Activated CD4-positive, CD25-positive, alpha-beta regulatory T cell treated with anti-CD3 and anti-CD28 coated beads, Interleukin-2, amount 50 U/mL, for 16 hours (primary cell): ENCODE measurements at regions not wholly inside any gene's neighbourhood (a gene's known extent, or its start where the extent isn't known, plus 50 kb on each side); places are given as distances from the start of the nearest gene placed in this dataset.

Experiments
- DNase-seq: peaks from one replicate; pipeline ENCODE4 v3.0.0-alpha.2; 2020; ENCODE audit warnings: low read depth, low spot score

DNA sequence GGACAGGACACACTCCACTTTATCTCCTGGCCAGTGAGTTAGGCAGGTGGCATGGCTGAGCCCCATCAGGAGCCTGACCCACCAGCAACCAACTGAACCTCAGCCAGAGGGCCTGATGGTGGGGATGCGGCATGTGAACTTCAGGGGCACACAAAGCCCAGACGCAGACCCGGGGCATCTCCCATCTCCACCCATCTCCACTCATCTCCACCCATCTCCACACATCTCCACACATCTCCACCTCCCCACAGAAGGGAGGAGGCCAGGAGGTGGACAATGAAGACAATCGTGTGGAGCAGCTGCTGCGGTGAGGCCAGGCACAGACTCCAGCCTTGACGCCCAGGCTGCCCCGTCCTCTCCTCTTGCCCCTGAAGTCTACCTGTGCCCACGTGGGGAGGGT, 340.8 kb downstream of the CTTN start:
- DNase-seq: no peak

DNA sequence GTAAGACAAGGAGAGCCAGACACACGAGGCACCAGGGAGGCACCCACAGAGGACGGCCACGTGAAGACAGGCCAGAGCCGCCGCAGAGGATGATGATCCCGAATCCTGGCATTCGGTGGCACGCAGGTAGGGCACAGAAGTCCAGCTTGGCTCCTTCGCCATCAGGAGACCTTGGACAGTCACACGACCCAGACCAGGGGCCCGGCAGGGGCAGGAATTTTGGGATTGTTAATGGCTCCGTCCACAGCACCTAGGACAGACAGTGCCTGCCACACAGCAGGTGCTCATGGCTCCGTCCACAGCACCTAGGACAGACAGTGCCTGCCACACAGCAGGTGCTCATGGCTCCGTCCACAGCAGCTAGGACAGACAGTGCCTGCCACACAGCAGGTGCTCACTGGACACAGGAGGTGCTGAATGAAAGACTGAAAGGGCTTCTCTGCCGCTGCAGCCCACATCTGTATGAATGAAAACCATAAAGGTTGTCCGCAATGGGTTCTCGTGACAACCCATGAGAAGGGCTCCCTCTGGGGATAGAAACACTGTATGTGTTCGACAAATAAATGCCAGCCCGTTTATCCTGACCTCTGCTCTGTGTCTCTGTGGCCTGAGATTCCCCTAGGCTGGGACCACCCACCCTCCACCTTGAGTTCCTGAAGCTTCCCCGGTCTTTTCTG, 341.6 kb downstream of the CTTN start:
- DNase-seq: no peak

DNA sequence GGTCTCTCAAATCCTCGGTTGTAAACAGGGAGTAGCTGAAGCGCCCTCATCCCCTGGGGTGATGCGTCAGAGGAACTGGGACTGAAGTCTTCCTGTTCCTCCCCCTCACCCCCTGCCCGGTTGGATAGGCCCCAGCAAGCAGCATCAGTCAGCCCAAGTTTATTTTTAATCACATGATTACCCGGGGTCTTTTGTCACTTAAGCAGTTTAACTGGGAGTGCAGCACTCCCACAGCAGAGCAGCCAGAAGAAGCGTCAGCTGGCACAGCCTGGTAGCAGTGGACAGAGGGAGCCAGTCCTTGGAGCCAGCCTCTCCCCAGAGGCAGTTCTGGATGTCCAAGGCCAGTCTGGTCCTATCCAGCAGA, 342.1 kb downstream of the CTTN start:
- no peak for DNase-seq

DNA sequence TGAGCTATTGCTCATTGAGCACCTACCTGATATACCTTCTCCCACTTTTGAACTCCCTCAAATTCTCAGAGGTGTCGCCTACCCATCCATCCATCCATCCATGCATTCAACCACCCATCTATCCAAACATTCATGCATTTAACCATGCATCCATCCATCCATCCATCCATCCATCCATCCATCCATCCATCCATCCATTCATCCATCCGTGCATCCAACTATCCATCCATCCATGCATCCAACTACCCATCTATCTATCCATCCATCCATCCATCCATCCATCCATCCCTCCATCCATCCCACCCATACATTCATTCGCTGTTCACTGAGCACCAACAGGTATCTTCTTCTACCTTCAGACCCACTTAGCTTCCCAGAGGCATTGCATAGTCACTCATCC, 342.8 kb downstream of the CTTN start:
- no peak for DNase-seq

DNA sequence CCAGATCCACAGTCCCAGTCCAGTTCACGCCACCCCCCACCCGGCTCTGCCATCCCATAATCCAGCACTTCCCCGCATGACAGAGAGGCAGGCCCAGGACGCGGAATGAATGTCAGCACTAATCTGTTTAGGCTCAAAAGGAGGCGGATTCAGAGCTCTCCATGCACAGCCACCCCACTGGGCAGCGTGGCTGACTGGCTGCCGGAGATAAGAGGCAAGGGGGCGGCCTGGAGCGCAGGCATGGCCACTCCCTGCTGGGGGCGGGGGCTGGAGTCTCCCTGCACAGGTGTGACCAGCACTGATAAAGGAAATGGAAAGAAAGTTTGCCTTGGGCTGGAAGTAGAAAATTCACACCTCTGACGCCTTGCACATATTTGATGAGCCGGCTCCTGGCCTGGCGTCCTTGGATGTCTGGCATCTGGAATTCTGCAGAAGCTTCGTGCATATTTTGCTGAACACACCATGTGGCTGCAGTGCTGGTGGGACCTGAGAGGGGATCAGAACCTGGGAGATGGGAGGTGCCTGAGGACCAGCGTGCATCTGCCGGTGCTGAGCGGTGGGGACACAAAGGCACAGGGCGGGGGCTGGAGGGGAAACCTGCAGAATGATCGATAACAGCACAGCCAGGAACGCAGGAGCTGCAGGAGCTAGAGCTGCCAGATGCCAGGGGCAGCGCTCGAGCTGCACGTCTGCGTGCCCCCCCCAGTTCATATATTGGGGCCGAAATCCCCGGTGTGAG, 344.4 kb downstream of the CTTN start:
- no peak for DNase-seq

DNA sequence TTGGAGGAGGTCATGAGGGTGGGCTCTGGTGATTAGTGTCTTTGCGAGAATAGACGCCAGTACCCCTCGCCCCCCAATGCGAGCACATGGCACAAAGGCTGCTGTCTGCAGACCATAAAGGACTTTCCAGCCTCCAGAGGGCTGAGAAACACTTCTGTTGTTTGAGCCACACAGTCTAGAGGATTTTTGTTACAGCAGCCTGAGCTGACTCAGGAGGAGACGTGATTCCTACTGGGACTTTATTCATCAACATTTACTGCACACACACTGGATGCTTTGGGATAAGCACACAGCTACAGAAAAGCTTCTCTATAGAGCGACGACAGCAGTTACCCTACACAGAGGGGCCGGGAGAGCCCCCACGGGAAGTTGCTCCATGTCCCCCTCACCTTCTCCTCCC, 345.0 kb downstream of the CTTN start:
- DNase-seq: no peak

DNA sequence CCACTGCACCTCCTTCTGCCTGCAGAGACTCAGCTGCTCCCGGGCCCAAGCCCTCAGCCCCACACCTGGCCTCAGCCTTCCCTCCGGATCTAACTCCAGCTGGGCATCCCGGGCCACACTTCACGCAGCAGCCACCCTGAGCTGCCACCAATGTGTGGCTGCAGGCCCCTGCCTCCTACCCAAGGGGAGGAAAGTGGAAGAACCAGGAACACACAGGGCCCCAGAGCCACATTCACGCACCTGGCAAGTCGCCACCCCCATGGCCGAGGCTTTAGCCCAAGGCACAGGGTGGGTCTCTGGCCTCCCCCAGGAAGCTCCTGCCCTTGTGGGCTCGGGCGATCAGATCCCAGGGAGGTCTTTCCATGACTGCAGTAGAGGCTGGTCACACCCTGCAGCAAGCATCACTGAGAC, 345.6 kb downstream of the CTTN start:
- no peak for DNase-seq

DNA sequence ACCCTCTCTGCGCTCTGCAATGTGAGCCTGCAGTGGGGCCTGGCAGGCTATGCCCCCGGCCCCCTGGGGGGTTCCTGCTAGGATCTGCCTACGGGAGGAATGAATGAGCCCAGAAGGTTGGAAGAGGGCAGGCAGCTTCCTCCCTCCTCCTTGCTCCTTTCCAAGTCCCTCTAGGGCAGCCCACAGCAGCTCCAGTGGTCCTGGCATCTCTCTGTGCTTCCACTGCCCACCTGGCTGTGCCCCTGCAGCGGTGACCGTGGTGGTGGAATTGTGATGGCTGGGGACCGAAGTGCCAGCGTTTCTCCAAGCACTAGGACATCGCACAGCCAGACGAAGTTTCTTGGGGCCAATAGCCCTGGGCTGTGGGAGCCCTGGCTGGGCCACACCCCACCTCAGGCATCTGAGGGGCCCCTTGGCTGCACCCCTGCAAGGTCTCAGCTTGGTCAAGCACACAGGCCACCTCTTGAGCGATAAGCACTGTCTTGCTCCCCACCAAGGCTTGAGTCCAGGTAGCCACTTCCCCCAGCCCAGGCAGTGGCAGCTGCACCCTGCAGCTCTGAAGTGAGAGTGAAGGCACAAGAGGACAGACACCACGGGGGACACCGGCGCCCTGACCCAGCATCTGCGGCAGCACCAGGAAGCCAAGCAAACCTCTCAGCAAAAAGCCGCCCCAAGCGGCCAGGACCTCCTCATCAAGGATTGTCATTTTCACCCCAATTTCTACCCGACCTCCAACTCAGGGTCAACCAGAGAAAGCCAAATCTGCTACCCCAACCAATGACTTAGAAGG, 346.3 kb downstream of the CTTN start:
- no peak for DNase-seq

DNA sequence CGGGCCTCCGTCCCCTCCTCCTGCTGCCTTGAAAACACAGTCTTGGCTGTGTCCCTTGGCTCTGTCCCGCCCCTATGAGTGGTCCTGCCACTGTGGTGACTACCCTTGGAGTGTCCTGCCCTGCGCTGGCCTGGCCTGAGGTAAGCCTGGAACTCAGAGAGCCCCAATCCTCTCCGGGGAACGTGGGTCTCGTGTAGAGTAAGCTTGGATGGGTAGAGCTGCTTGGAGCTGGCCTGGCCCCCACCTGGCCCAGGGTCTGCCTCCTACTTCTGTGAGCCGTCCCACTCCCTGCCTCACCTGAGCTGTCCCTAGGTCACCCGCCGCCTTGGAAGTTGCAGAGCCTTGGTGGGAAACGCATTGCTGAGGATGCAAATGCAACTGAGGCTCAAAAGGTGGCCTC, 347.1 kb downstream of the CTTN start:
- no peak for DNase-seq

DNA sequence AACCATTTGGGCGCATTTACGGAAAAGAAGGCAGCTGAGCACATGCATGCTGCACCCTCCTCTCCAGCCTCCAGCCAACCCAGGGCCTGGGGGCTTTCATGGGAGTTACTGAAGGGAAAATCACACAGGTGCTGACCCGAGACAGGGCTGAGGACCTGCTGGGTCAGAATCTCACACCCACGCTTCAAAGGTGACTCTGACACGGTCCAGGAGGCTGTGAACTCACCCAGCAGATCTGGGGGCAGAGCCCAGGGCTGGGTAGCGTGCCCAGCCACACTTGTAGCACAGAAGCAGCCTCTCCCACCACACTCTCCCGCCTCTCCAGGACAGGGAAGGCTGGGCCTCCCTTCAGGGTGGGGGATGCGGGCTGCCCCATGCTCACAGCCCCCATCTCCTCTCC, 347.6 kb downstream of the CTTN start:
- no peak for DNase-seq

DNA sequence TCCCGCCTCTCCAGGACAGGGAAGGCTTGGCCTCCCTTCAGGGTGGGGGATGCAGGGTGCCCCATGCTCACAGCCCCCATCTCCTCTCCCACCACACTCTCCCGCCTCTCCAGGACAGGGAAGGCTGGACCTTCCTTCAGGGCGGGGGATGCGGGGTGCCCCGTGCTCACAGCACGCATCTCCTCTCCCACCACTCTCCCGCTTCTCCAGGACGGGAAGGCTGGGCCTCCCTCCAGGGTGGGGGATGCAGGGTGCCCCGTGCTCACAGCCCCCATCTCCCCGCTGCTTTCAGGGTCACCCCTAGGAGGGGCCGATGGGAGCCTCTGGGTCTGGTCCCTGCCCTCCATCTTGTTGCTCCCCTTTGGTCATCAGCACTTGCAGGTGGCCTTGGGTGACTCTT, 348.0 kb downstream of the CTTN start:
- no peak for DNase-seq

DNA sequence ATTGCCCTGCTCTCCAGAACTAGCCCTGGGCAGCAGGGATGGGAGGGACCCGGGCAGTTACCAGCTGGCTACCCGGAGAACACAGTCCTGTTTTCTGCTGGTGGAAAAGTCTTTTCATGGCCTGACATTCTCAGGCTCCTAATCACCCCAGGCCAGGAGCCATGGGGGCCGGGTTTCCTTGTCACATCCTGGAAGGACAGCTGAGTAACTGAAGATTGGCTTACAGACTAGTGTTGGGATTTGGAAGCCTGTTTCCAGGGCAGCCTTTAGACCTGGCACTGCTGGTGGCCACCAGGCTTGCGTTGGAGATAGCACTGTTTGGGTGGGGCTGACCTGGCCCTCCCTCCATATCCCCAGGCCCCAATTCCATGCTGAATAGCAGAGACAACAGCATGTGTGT, 349.0 kb downstream of the CTTN start:
- DNase-seq: no peak

DNA sequence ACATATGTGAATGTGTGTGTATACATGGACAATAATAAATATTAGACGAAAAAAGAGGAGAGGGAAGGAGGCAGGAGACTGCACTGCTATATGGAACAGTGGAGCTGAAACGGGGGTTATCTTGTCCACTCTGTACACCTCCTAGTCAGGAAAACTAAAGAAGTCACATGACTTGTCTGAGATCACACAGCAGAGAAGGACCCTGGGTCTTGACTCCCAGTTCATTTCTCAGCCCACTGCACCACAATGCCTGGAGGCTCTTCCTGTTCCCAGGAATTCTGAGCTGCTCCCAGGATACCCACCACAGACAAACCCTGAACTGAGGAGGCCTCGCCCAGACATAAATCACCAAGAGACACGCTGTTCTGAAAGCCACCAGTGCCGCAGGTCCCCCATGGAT, 349.6 kb downstream of the CTTN start:
- no peak for DNase-seq

DNA sequence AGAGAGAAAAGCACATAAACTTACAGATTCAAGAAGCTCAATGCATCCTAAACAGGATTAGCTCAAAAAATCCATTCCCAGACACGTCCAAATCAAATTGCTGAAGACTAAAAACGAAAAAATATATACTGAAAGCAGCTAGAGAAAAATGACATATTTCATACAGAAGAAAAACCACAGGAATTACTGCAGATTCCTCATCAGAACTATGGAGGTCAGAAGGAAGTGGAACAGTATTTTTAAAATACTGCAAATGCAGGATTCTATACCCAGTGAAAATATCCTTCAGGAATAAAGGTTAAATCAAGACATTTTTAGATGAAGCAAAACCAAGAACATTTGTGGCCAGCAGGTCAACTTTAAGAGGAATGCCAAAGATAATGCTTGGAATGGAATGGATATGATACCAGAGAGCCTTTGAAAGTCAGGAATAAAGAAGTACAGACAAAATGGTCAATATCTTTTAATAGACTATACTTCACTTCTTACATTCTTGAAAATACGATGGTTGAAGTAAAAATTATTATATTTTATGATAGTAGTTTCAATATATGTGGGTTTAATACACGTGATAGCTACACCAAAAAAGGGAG, 352.9 kb downstream of the CTTN start:
- no peak for DNase-seq

DNA sequence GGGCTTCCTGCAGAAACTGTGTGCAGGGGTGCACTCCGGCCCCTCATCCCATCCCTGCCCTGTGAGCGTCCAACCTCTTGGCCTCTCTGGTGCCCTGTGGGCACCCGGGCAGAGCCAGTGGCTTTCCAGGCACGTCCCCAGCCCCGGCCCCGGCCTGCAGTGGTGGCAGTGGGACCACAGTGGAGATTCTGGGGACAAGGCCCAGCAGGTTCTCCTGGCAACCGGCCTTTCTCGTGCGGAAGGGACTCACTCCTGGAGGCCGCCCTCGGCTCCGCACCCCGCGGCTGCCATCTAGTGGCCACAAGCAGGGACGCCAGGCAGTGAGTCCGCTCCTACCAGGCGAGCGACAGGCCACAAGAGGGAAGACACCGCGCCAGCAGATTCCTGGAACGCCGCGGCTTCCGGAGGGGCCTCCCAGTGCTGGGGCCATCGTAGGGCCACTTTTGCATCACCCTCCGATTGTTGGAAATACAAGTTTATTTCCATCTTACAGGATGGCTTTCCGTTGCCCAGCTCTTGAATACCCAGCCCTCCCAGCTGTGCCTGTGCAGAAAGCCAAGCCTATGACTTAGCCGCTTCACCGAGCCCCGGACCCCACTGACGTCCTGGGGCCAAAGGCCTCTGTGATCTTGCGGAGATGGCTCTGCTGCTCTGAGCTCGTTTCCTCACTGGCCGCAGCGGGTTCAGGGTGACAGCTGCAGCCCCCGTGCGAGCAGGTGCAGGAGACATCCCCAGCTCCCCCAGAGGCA, 357.3 kb downstream of the CTTN start:
- peak; percentile 28 for DNase-seq

DNA sequence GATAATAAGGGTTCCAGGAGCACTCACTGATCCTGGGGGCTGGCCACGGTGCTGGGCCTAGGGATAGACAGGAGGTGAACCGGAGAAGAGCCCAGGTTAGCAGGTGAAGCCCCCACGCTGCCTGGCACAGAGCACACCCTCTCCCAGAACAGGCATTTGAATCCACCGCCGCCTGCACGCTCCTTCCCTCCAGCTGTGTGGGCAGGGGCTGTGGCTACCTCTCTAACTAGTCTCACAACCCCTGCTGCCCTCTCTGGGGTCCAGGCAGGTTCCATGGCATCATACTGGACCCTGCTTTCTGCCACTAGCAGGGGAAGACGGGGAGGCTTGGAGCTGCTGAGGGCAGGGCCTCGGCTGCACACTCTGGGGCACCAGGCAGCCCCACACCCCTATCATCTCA, 358.0 kb downstream of the CTTN start:
- DNase-seq: no peak

DNA sequence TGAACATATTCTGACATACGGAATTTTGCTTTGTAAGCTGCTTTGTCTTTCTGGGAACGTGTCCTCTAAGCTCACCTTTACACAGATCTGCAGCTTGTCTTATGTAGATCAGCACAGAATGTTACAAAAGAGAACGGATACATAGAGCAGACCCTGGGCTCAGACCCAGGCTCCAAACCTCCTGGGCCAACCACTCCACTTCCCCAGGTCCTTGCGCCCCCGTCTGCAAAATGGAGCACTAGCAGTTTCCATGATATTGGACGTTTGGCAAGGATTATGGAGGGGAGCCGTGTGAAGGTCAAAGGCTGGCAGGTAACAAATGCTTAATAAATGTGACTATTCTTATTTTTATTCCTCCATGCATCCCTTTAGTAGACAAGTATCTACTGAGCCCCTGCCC, 358.4 kb downstream of the CTTN start:
- DNase-seq: no peak

DNA sequence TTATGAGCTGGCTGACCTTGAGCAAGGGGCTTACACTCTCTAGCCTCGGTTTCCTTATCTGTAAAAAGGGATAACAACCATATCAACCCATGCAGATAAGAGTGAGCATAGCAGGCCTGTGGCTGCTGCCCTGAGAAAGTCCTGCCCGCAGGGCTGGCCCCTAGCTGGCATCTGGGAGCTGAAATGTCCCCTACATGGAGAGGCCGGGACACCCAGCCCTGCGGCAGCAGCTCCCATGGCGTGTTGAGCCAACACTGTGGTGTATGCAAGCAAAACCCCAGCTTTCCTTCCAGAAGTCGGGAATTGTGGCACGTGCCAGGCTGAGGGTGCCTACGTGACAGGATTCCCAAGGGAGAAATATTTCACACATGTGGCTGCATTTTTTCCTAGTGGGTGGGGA, 358.9 kb downstream of the CTTN start:
- DNase-seq: no peak

DNA sequence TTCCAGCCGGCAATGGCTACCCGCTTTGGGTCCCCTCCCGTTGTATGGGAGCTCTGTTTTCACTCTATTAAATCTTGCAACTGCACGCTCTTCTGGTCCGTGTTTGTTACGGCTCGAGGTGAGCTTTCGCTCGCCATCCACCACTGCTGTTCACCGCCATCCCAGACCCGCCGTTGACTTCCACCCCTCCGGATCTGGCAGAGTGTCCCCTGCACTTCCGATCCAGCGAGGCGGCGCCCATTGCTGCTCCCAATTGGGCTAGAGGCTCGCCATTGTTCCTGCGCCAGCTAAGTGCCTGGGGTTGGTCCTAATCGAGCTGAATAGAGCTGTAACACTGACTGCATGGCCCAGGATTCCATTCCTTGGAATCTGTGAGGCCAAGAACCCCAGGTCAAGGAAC, 359.9 kb downstream of the CTTN start:
- no peak for DNase-seq

DNA sequence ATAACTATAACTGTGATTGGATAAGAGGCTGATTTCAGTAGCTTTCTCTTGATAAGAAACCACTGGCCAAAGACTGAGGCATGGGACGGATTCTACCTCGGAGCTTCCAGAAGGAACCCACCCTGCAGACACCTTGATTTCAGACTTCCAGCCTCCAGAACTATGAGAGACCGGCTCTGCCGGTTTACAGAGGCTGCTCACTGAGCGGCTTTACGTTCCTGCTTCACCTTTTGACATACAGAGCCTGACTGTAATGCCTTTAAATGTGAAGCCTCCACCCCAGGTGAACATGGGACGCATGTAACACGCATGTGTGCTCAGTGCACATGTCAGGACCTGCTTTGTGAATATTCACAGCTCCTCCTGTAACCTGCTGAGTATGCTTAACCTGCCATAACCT, 361.5 kb downstream of the CTTN start:
- DNase-seq: no peak

DNA sequence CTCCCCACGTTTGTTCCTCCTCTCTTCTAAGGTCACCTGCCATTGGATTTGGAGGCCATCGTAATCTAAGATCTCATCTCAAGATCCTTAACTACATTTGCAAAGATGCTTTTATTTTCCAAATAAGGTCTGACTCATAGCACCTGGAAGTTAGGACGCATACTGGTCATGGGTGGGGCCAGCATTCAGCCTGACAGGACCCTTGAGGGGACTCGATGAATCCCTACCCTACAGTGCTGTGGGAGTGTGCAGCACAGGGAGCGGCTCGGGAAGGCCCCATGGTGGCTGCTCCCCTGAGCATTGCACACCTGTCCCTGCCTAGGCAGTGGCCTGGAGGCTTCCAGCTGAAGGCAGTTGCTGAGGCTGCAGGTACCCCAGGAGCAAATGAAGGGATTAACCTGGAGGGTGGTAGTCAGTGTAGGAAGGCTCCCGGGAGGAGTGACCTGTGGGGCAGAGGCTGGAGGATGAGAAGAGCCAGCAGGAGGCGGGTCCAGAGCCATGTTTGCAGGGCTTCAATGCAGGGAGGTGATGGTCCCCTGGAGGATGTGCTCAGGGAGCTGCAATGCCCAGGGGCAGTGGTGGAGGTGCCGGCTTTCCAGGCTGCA, 362.2 kb downstream of the CTTN start:
- DNase-seq: no peak
